Skeletal muscle cell (primary cell): ENCODE measurements at regions not wholly inside any gene's neighbourhood (a gene's known extent, or its start where the extent isn't known, plus 50 kb on each side); places are given as distances from the start of the nearest gene placed in this dataset.
"Not testable (repeated sequence)": the region's sequence is repeated elsewhere in the genome, so short reads cannot be mapped to it uniquely, and the experiment has no call there.

Experiments
- DNase-seq: peaks from one replicate; pipeline ENCODE4 v3.0.0-alpha.2; 2010; ENCODE audit warnings: low read depth
- H3K4me3 ChIP-seq: 2 replicates; pipeline ENCODE4 v1.5.1; 2011; ENCODE audit warnings: low read depth, mild to moderate bottlenecking, control low read depth, low read length, moderate library complexity

GRCh38 chr11:69942333-69942820 is 123.2 kb upstream of the FGF3 start:
- DNase-seq = no peak

GRCh38 chr11:69943066-69943465 is 123.8 kb upstream of the FGF3 start:
- DNase-seq = no peak
- no peak overlapping the region for H3K4me3 ChIP-seq

More at GRCh38 chr11:69942333-69942820, 123.2 kb upstream of the FGF3 start:
- no peak overlapping the region for H3K4me3 ChIP-seq

GRCh38 chr11:69943506-69943905 is 124.3 kb upstream of the FGF3 start:
- H3K4me3 ChIP-seq = no peak overlapping the region
- DNase-seq = no peak

- no peak overlapping the region for H3K4me3 ChIP-seq
- no peak for DNase-seq
Observed at GRCh38 chr11:69944146-69944795, 125.1 kb upstream of the FGF3 start.

GRCh38 chr11:69945157-69945556 is 125.9 kb upstream of the FGF3 start:
- no peak overlapping the region for H3K4me3 ChIP-seq
- DNase-seq = no peak

DNA sequence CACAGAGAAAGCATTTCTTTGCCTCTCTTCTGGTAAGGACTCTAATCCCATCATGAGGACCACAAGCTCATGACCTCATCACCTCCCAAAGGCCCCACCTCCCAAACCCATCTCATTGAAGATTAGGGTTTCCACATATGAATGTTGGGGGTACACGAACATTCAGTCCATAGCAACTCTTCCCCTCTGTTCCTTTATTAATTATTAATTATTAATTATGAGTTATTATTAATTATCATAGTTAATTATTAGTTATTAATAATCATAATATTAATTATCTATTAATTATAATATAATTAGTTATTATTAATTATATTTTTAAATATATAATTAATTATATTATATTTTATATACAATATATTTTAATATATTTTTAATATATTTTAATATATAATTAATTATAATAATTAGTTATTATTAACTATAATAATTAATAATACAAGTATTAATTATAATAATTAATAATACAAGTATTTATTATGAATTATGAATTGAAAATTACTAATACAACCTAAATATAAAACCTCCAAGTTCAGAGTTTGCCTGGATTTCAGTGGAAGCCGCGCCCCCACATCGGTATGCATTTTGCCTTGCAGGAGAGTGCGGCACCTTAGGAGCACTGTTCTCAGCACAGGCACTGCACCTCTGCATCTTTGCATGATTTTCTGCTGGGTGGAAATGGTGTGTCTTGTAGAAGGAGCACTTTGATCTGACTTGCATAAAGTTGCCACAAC is 128.0 kb upstream of the FGF3 start:
- no peak for DNase-seq
- H3K4me3 ChIP-seq = no peak overlapping the region

DNA sequence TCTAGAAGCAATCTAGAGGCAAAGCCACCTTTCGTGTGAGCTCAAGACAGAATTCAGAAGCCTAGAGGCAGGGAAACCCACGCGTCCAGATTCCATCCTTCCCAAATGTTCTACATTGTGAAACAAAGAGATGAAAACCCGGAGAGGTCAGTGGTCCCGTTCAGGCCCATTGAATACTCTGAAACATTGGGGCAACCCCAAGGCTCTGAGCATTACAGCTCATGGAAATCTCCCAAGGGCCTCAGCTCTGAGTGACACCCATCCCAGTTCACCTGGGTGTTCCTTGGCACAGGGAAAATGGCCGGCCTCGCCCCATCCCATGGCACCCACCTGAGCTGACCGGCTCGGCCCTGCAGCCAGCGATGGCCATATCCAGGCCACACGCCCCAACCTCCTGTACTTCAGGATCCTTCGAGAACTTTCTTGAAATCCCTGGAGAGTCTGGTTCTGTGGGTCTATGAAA is 128.6 kb upstream of the FGF3 start:
- no peak for DNase-seq
- no peak overlapping the region for H3K4me3 ChIP-seq

DNA sequence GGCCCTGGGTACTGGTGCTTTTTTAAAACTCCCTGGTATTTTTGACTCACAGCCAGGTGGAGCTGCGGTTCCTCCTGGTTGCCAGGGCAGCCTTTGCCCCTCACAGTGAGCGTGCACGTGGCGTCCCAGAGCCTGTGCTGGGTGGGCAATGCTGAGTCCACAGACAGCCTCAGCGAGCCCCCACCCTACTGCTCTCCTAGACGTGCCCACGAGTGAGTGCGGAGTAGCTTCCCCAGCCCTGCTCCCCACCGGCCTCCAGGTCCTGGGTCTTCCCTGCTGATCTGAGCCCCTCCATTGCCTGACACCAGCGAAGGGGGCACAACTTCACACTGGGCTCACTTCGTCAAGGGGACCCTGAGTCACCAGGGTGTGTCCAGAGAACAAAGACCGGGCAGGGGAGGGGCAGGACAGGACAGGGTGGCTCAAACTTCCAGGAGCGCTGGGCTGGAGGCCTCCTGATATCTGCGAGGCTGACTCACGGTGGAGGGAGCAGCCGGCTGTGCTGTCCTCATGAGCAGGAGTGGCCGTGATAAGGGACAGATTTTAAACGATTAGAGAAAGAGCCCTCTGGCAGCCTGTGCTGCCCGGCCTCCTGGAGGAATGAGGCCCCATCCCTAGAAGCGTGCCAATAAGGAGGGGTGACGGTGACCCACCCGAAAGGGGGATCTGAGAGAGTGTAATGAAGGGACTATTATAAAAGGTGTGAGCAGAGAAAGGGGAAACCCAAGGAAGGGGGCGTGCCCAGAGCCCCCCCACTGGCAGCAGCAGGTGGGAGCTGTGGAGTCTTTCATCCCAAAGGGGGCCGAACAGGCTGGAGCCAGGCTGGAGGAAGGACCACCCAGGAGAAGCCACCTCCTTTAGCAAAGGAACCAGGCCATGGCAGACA is 129.3 kb upstream of the FGF3 start:
- H3K4me3 ChIP-seq = no peak overlapping the region
- DNase-seq = no peak

DNA sequence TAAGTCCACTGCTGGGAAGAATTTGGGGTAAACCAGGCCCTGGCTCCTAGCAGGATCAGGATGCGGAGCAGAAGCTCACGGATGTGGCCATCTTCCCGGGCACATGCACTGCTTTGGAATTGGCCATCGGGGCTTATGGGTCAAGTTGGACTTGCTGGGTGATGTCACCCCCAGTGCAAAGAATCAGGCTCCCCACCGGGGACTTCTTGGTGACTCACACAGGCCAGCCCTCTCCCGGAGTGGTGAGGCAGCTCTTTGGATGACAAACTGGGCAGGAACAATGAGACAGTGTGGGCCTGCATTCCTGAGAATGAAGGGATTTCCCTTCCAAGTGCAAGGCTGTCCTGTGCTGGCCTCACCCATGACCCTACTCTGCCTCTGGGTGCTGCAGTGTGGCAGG is 128.8 kb upstream of the ANO1 start:
- no peak overlapping the region for H3K4me3 ChIP-seq
- DNase-seq = no peak

DNA sequence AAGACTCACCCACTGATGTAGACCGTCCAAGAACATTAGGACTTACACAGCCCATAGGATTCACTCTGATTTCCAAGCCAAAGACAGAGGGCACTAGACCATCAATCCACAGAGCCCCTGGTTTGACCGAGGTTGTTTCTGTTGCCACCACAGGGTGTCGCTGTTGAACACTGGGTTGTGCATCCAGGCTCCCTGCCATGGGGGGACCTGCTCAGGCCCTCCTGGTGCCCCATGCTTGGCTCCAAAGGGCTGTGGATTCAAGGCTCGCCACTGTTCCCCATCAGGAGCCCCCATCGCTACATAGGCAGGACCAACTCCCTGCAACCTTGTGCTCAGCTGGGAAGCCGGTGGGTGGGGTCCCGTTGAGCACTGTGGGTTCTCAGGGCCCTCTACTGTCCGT is 128.0 kb upstream of the ANO1 start:
- no peak for DNase-seq
- H3K4me3 ChIP-seq = no peak overlapping the region

DNA sequence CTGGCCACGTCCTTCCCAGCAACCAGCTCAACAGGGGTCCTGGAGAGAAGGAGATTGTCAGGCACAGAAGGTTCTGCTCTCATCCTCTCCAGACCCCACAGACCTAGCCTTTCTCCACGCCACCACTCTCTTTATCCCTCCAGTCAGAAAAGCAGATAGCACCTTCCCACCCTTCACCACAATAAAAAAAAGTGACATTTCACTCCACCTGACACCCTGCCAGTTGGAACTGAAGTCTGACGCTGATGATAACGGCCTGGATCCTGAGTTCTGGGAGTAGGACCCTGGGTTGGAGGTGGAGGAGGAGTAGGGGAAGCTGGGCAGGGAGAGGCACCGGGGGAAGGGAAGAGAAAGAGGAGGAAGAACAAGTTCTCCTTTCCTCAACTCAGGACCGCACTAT is 127.5 kb upstream of the ANO1 start:
- DNase-seq = no peak
- H3K4me3 ChIP-seq = no peak overlapping the region

GRCh38 chr11:69951821-69952220 is 126.3 kb upstream of the ANO1 start:
- no peak for DNase-seq
- H3K4me3 ChIP-seq = no peak overlapping the region

DNA sequence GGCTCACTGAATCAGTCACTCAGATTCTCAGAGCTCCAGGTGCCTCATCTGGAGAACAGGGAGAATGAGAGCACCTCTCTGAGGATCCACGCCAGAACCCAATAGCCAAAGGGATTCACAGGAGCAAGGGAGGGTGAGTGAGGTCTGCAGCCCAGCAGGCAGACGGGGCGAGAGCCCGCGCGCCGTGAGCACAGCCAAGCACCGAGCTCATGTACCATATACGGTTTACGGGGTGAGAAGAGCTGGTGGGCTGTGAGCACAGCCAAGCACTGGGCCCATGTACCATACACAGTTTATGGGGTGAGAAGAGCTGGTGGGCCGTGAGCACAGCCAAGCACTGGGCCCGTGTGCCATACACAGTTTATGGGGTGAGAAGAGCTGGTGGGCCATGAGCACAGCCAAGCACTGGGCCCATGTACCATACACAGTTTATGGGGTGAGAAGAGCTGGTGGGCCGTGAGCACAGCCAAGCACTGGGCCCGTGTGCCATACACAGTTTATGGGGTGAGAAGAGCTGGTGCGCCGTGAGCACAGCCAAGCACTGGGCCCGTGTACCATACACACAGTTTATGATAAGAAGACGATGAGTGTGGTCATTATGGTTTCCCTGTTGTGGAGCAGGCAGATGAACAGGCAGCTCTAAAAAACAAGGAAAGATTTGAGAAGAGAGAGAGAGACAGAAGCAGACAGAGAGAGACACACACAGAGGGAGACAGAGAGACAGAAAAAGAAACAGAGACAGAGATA is 125.7 kb upstream of the ANO1 start:
- H3K4me3 ChIP-seq, DNase-seq: not testable (repeated sequence)

- no peak overlapping the region for H3K4me3 ChIP-seq
- DNase-seq = no peak
Observed at GRCh38 chr11:69953356-69953755, 124.8 kb upstream of the ANO1 start.

DNA sequence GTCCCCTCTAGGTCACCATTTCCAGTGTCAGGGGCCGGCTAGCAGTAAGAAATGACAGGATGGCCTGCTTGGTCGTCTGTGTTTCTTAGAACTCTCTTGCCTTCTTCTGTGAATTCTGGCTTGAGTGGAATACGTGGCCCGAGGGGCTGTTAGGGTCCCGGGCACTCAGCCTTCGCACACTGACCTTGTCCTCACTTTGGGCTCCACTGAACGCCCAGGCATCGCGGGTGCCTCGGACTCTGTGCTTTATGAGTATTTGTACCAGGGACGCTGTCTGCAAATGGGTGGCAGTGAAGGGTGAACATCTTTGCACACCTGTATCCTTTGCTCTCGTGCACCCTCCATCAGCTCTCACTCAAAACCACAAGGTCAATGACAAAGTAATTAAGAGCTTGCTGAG is 123.4 kb upstream of the ANO1 start:
- no peak for DNase-seq
- no peak overlapping the region for H3K4me3 ChIP-seq

- no peak overlapping the region for H3K4me3 ChIP-seq
Observed at GRCh38 chr11:69956669-69957190, 121.4 kb upstream of the ANO1 start.

GRCh38 chr11:69957849-69958248 is 120.3 kb upstream of the ANO1 start:
- no peak overlapping the region for H3K4me3 ChIP-seq
- no peak for DNase-seq

More at GRCh38 chr11:69956669-69957190, 121.4 kb upstream of the ANO1 start:
- no peak for DNase-seq

DNA sequence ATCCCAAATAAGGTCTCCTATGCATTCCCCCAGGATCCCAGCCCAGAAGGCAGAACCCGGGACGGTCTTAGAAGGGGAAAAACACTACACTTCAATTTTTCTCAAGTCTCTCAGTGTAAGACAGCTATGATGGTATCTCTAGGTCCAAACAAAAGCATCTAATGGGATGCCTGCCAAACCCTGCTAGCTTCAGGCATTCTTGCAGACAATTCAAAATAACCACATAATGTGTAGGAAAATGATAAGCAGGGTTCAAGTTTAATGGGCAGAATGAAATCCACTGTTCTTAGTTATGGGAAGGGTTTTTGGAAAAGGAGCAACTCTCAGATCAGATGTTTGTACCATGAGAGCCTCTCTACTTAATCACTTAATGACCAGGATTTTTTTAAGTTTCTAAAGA is 119.8 kb upstream of the ANO1 start:
- DNase-seq = no peak

DNA sequence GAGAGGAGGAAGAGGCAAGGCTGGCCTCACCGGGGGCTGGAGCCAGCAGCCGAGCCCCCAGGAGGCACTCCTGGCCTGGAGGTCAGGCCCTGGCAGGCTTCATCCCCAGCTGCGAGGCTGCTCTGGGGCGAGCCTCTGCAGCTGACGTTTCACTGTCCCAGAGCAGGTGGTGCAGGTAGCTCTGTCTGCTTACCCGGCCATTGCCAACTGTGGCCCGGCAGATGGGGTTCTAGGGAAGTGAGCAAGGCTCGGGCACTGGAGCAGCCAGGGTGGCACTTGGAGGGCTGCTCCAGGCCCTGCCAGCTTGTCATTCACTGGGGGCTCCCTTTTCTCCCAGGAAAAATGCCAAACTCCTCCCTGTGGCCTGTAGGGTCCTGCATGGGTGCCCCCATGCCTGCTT is 118.7 kb upstream of the ANO1 start:
- no peak for DNase-seq
- H3K4me3 ChIP-seq = no peak overlapping the region

More for the DNA sequence above, 119.8 kb upstream of the ANO1 start:
- H3K4me3 ChIP-seq = no peak overlapping the region
